Esophagus muscularis mucosa (tissue), 4 donors: ENCODE measurements at regions not wholly inside any gene's neighbourhood (a gene's known extent, or its start where the extent isn't known, plus 50 kb on each side); places are given as distances from the start of the nearest gene placed in this dataset.
"Not testable (repeated sequence)": the region's sequence is repeated elsewhere in the genome, so short reads cannot be mapped to it uniquely, and the experiment has no call there.

Experiments used
- DNase-seq: peaks from one replicate; pipeline ENCODE4 v3.0.0-alpha.2; 2017; ENCODE audit errors: extremely low spot score
- H3K27ac ChIP-seq, 4 donors: fragments of 200-600 bp; sonication (generic); replicated peaks in 1 of 4; 1 replicate in 3 of 4; 2 replicates in 1 of 4; pipeline ENCODE4 v1.5.1; 2016 to 2019; ENCODE audit warnings: mild to moderate bottlenecking in 1 of 4
- H3K27me3 ChIP-seq, 4 donors: fragments of 200-600 bp; sonication (generic); one replicate each; pipeline versions ENCODE4 v1.5.1 to v1.6.0; 2016 to 2019
- H3K36me3 ChIP-seq, 4 donors: fragments of 200-600 bp; sonication (generic); one replicate each; pipeline ENCODE4 v1.5.1; 2016 to 2019
- H3K4me1 ChIP-seq, 4 donors: fragments of 200-600 bp; sonication (generic); one replicate each; pipeline ENCODE4 v1.5.1; 2016 to 2019
- H3K4me3 ChIP-seq, 4 donors: fragments of 200-600 bp; sonication (generic); 1 replicate in 2 of 4; 2 replicates in 2 of 4; pipeline ENCODE4 v1.5.1; 2016 to 2019; ENCODE audit warnings: mild to moderate bottlenecking in 4 of 4, moderate library complexity in 1 of 4
- H3K9me3 ChIP-seq, 4 donors: fragments of 200-600 bp; sonication (generic); 1 replicate in 3 of 4; 2 replicates in 1 of 4; pipeline ENCODE4 v1.5.1; 2016 to 2019
- CTCF ChIP-seq, 3 experiments: fragments of 200-600 bp in 2 of 3; fragments of 450-650 bp in 1 of 3; sonication (generic) in 2 of 3; IDR thresholded peaks; one replicate each; pipeline ENCODE4 v1.5.1; 2017 to 2019; ENCODE audit warnings: antibody characterized with exemption in 3 of 3, mild to moderate bottlenecking in 2 of 3, moderate library complexity in 1 of 3
- EP300 ChIP-seq: sonication (generic); formaldehyde crosslinking; IDR thresholded peaks from one replicate; pipeline ENCODE4 v1.6.1; 2017; ENCODE audit warnings: antibody characterized with exemption
- POLR2A ChIP-seq: fragments of 450-650 bp; IDR thresholded peaks from one replicate; pipeline ENCODE4 v1.6.1; 2017; ENCODE audit warnings: antibody characterized with exemption, moderate library complexity, mild to moderate bottlenecking, low read depth
- POLR2AphosphoS5 ChIP-seq, 2 donors: sonication (generic); formaldehyde crosslinking; IDR thresholded peaks; one replicate each; pipeline ENCODE4 v1.6.1; 2017; ENCODE audit warnings: antibody characterized with exemption in 2 of 2
- WGBS: methylation state at CpG from one replicate; pipeline ENCODE4 v1.1.5; 2018; 5-methylcytosine and 5-hydroxymethylcytosine counted together
- intact Hi-C: fragments of 100-400 bp; cut with DNase I; formaldehyde crosslinking; loops from one replicate; pipeline ENCODE4 v1.15.1; 2023

DNA sequence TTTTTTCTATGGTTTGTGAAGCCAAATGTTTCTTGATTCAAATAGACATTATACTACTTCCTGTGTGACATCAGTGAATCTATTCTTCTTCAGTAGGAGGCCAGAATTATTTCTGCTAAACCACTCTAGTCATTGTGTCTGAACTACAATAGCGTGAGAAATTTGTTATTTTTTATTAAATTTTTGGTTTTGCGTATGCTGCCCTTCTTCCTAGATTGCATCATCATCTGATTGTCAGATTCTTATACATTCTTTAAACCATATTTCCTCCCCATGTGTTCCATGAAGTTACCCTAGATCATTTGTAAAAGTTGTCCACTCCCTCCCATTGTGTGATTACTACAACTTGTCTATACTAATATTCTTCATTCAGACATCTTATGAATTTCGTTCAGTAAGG, 187.8 kb upstream of the SPRY2 start:
- no peaks in the 10 kb centered on the region for H3K27me3 ChIP-seq
- no peak overlapping the region for H3K4me3 ChIP-seq
- intact Hi-C loops = no loop called here
- DNase-seq = no peak
- H3K27ac ChIP-seq = no peak overlapping the region
- H3K9me3 ChIP-seq = peaks cover 0 to 12% (median 2%) of the 10 kb centered on the region in 4 donors
- no peaks in the 10 kb centered on the region for H3K4me1 ChIP-seq
- H3K36me3 ChIP-seq = no peaks in the 10 kb centered on the region
- 93% methylated on average over 3 of the region's 3 CpGs for WGBS
- TF ChIP-seq POLR2A = no peak
- TF ChIP-seq CTCF (IDR thresholded peaks at IDR 0.05) = no peak
- no peak for TF ChIP-seq EP300
- no peak for TF ChIP-seq POLR2AphosphoS5 (IDR thresholded peaks at IDR 0.05)

- H3K27ac ChIP-seq = no peak overlapping the region
- intact Hi-C loops = no loop called here
- peaks cover 0 to 12% (median 2%) of the 10 kb centered on the region in 4 donors for H3K9me3 ChIP-seq
- H3K4me1 ChIP-seq = no peaks in the 10 kb centered on the region
- 77% methylated on average over 2 of the region's 2 CpGs for WGBS
- no peaks in the 10 kb centered on the region for H3K36me3 ChIP-seq
- DNase-seq = no peak
- no peak overlapping the region for H3K4me3 ChIP-seq
- no peaks in the 10 kb centered on the region for H3K27me3 ChIP-seq
- TF ChIP-seq POLR2AphosphoS5 (IDR thresholded peaks at IDR 0.05) = no peak
- TF ChIP-seq EP300 = no peak
- TF ChIP-seq POLR2A = no peak
- TF ChIP-seq CTCF (IDR thresholded peaks at IDR 0.05) = no peak
These were observed 186.5 kb upstream of the SPRY2 start for GRCh38 chr13:80527400-80527799.

DNA sequence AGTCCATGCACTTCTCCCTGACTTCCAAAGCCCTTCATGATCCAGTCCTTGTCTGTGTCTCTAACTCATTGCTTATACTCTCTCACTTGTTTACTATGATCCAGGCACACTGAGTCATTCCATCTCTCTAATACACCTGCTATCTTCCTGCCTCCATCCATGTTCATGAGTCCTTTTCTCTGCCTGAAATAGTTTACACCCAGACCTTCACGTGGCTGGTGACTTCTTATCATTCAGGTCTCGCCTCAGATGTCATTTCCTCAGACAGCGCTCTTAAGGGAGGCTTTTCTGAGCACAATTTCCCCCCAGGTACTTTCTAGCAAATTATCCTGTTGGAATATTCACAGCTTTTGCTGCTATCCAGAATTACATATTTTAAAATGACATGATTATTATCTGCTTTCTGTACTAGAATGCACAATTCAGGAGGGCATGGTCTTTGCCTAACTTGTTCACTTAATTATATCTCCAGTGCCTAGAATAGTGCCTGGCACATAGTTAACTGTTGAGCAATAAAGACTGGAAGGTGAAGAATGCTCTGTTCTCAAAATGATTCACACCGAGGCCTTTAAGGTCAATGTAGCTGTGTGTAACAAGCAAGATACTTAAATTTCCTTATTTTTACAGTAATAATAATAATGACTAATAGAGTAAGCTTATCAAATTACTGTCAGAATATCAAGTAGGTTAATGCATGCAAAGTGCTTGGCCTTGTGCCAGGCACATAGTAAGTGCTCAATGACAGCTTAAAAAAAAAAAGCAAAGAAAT, 183.7 kb upstream of the SPRY2 start:
- H3K9me3 ChIP-seq = no peaks in the 10 kb centered on the region
- TF ChIP-seq EP300 = no peak
- no peak for TF ChIP-seq POLR2A
- TF ChIP-seq POLR2AphosphoS5 (IDR thresholded peaks at IDR 0.05) = no peak
- no peak for TF ChIP-seq CTCF (IDR thresholded peaks at IDR 0.05)
- intact Hi-C loops = no loop called here
- H3K36me3 ChIP-seq = no peaks in the 10 kb centered on the region
- no peak overlapping the region for H3K4me3 ChIP-seq
- H3K27ac ChIP-seq = no peak overlapping the region
- DNase-seq = no peak
- H3K27me3 ChIP-seq = no peaks in the 10 kb centered on the region
- 95% methylated on average over 4 of the region's 4 CpGs for WGBS
- H3K4me1 ChIP-seq = no peaks in the 10 kb centered on the region

GRCh38 chr13:80523134-80523533, 182.2 kb upstream of the SPRY2 start:
- WGBS = 90% methylated on average over 1 of the region's 1 CpG

DNA sequence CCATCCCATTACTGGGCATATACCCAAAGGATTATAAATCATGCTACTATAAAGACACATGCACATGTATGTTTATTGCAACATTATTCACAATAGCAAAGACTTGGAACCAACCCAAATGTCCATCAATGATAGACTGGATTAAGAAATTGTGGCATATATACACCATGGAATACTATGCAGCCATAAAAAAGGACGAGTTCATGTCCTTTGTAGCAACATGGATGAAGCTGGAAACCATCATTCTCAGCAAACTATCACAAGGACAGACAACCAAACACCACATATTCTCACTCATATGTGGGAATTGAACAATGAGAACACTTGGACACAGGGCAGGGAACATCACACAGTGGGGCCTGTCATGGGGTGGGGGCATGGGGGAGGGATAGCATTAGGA, 181.5 kb upstream of the SPRY2 start:
- H3K9me3 ChIP-seq, H3K4me3 ChIP-seq, H3K4me1 ChIP-seq, intact Hi-C loops, H3K27ac ChIP-seq, H3K36me3 ChIP-seq, H3K27me3 ChIP-seq, DNase-seq: not testable (repeated sequence)
- 69% methylated on average over 1 of the region's 1 CpG for WGBS

More at GRCh38 chr13:80523134-80523533, 182.2 kb upstream of the SPRY2 start:
- no peak overlapping the region for H3K27ac ChIP-seq
- H3K4me3 ChIP-seq = no peak overlapping the region
- H3K27me3 ChIP-seq = no peaks in the 10 kb centered on the region
- no peaks in the 10 kb centered on the region for H3K36me3 ChIP-seq
- H3K4me1 ChIP-seq = no peaks in the 10 kb centered on the region
- intact Hi-C loops = no loop called here
- TF ChIP-seq POLR2AphosphoS5 (IDR thresholded peaks at IDR 0.05) (no peak), CTCF (IDR thresholded peaks at IDR 0.05) (no peak), EP300 (no peak), POLR2A (no peak)
- DNase-seq = no peak
- no peaks in the 10 kb centered on the region for H3K9me3 ChIP-seq
